Omental fat pad (tissue), 3 donors: ENCODE measurements at regions not wholly inside any gene's neighbourhood (a gene's known extent, or its start where the extent isn't known, plus 50 kb on each side); places are given as distances from the start of the nearest gene placed in this dataset.

Experiments
- ATAC-seq: fragments of 150-250 bp; one replicate; pipeline ENCODE4 v1.9.1; 2016; ENCODE audit warnings: mild to moderate bottlenecking, moderate library complexity; ENCODE audit not compliant: low FRiP score
- DNase-seq: peaks from one replicate; pipeline ENCODE4 v3.0.0-alpha.2; 2019; ENCODE audit warnings: low spot score
- TF ChIP-seq, protein P1 (sequence below), 3 donors: fragments of 450-650 bp; IDR thresholded peaks; one replicate each; pipeline ENCODE4 v1.5.1; 2016 to 2017; ENCODE audit warnings: antibody characterized with exemption in 3 of 3, mild to moderate bottlenecking in 3 of 3, moderate library complexity in 2 of 3

GRCh38 chr6:155591741-155592140, 136.1 kb upstream of the NOX3 start:
- ATAC-seq, result no peak
- no peak for DNase-seq
- TF ChIP-seq, protein P1, sequence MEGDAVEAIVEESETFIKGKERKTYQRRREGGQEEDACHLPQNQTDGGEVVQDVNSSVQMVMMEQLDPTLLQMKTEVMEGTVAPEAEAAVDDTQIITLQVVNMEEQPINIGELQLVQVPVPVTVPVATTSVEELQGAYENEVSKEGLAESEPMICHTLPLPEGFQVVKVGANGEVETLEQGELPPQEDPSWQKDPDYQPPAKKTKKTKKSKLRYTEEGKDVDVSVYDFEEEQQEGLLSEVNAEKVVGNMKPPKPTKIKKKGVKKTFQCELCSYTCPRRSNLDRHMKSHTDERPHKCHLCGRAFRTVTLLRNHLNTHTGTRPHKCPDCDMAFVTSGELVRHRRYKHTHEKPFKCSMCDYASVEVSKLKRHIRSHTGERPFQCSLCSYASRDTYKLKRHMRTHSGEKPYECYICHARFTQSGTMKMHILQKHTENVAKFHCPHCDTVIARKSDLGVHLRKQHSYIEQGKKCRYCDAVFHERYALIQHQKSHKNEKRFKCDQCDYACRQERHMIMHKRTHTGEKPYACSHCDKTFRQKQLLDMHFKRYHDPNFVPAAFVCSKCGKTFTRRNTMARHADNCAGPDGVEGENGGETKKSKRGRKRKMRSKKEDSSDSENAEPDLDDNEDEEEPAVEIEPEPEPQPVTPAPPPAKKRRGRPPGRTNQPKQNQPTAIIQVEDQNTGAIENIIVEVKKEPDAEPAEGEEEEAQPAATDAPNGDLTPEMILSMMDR (IDR thresholded peaks at IDR 0.05), result no peak

- TF ChIP-seq, protein P1 (IDR thresholded peaks at IDR 0.05), result no peak
- no peak for DNase-seq
- ATAC-seq, result no peak
These were observed 133.6 kb upstream of the NOX3 start for GRCh38 chr6:155589190-155589589.

DNA sequence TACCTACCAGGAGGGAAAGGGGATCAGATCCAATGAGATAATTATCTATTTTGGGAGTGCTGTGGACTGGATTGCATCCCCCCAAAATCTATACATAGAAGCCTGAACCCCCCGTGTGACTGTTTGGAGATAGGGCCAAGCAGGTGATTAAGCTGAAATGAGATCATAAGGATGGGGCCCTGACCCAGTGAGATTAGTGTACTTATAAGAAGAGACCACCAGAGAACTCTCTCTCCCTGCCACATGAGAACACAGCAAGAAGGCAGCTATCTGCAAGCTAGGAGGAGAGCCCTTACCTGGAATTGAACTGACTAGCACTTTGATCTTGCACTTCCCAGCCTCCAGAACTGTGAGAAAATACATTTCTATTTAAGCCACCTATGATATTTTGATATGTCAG, 132.2 kb upstream of the NOX3 start:
- TF ChIP-seq, protein P1 (IDR thresholded peaks at IDR 0.05), result no peak
- DNase-seq (no peak), ATAC-seq (no peak)

DNA sequence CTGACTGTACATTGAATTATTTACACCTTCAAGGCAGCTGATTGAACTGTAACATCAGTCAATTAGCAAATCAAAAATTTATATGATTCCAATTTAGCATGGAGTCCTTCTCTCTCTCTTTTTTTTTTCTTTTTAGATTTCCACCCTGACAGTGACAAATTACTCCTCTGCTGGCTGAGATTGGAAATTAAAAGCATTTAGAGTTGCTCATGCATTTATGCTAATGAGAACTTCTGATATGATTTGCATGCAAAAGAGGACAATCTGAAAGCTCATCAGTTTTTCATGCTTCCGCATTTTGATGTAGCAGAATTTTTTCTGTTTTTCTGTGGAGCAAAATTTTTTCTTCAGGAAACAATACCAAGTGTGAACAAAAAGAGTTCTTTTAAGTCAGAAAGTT, 130.5 kb upstream of the NOX3 start:
- no peak for ATAC-seq
- TF ChIP-seq, protein P1 (IDR thresholded peaks at IDR 0.05), result no peak
- no peak for DNase-seq

- no peak for DNase-seq
These were observed 128.4 kb upstream of the NOX3 start for GRCh38 chr6:155584006-155584405.

DNA sequence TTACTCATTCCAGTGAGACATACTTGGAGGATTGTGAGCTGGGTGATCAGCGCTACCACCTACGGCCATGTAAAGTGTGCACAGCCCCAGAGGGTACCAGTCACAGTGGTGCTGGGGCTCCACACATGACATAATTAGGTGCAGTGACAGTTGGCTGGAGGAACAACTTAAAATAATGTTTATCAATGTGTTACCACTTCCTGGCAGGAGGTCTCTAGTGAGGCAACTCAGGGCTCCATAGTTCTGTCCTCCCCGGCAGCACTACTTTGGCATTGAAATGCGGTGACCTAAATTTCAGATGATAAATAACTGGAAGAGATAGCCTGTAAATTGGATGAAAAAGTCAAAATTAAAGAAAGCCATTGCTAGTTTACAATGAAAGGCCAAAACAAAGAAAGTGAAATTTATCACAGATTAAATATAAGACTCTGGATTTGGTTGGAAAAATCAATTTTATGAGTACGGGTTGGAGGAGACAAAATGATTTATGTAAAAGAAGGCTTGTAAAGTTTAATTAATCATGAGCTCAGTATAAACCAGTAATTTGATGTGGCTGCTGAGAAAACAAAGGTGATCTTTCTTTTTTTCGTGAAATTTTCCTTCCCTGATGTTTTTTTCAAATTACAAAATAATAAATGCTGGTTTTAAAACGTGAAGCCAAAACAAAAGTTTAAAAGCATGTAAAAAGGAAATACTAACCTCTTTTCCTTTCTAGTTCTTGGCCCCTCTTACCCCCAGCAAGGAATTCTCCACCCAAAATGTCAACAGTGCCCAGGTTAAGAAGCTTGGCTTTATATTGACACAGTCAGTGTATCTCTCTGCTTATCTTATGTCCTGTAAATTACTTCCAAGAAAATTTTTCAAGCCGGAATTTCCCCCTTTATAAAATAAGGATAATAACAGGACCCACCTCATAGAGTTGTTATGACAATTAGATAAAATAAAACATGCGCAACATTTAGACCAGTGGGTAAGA, 126.7 kb upstream of the NOX3 start:
- TF ChIP-seq, protein P1 (IDR thresholded peaks at IDR 0.05), result no peak
- no peak for ATAC-seq
- DNase-seq, result no peak

More at GRCh38 chr6:155584006-155584405, 128.4 kb upstream of the NOX3 start:
- TF ChIP-seq, protein P1 (IDR thresholded peaks at IDR 0.05), result no peak
- no peak for ATAC-seq

- DNase-seq, result no peak
- TF ChIP-seq, protein P1 (IDR thresholded peaks at IDR 0.05), result no peak
These were observed 125.3 kb upstream of the NOX3 start for GRCh38 chr6:155580904-155581303.

More at GRCh38 chr6:155580904-155581303, 125.3 kb upstream of the NOX3 start:
- ATAC-seq, result no peak
